Stimulated activated effector memory CD8-positive, alpha-beta T cell treated with anti-CD3 and anti-CD28 coated beads, Interleukin-12 subunit alpha, Interleukin-12 subunit beta, amount 100 ng/mL, for 72 hours (primary cell): ENCODE measurements at regions not wholly inside any gene's neighbourhood (a gene's known extent, or its start where the extent isn't known, plus 50 kb on each side); places are given as distances from the start of the nearest gene placed in this dataset.

Experiments
- ATAC-seq: fragments of 150-1000 bp; cut with Tn5 transposase; 2 replicates; pipeline ENCODE4 v1.10.0; 2021
- DNase-seq, 2 donors: peaks; one replicate each; pipeline ENCODE4 v3.0.0; 2021 to 2022; ENCODE audit warnings: low spot score in 2 of 2
- H3K27ac Mint-ChIP-seq: one replicate; pipeline ENCODE4 v1.8.0; 2022; ENCODE audit warnings: mild to moderate bottlenecking, mixed read lengths
- H3K36me3 Mint-ChIP-seq: one replicate; pipeline ENCODE4 v1.8.0; 2022; ENCODE audit warnings: mild to moderate bottlenecking, mixed read lengths
- H3K4me1 Mint-ChIP-seq: one replicate; pipeline ENCODE4 v1.8.0; 2022; ENCODE audit warnings: mixed read lengths
- H3K4me3 Mint-ChIP-seq: one replicate; pipeline ENCODE4 v1.8.0; 2022; ENCODE audit warnings: mild to moderate bottlenecking, mixed read lengths
- H3K9me3 Mint-ChIP-seq: one replicate; pipeline ENCODE4 v1.8.0; 2022; ENCODE audit warnings: mixed read lengths

DNA sequence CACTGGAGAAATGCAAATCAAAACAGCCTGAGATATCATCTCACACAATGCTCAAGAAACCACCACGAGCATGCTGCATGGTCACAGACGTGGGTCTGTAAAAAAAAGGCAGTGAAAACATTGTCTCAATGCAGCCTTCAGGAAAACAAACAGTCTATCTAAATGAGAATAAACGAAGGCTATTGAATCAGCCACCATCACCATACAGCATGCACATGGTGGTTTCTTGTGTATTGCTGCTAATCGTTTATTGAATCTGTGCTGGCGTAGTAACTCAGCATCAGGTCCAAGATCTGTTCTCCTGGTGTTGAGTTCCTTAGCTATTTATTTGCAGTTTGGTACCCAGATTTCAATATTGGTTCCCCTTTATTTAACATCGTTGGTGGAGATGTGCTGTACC is 1115.0 kb downstream of the CDH18 start:
- DNase-seq: no peak
- Mint-ChIP-seq H3K36me3 (no peaks in the 10 kb centered on the region), H3K4me1 (no peaks in the 10 kb centered on the region), H3K4me3 (no peak overlapping the region), H3K27ac (no peak overlapping the region), H3K9me3 (no peaks in the 10 kb centered on the region)
- ATAC-seq: no peak

DNA sequence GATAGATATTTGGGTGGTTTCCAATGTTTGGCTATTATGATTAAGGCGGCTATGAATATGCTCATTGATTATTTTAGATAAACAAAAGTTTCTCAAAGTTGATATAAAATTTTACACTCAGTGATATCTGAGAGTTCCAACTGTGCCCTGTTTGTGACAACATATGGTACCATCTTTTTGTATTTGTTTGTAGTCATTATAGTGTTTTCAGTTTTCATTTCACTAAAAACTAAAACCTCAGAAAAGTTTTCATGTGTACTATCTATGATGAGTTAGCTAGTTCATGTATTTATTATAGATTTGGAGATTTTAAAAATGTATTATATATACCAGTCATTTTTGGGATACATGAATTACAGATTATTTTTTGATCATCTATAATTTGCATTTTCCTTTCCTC is 1111.4 kb downstream of the CDH18 start:
- H3K27ac Mint-ChIP-seq: no peak overlapping the region
- H3K4me3 Mint-ChIP-seq: no peak overlapping the region
- DNase-seq: no peak
- no peaks in the 10 kb centered on the region for H3K36me3 Mint-ChIP-seq
- ATAC-seq: no peak
- H3K4me1 Mint-ChIP-seq: no peaks in the 10 kb centered on the region
- H3K9me3 Mint-ChIP-seq: no peaks in the 10 kb centered on the region

DNA sequence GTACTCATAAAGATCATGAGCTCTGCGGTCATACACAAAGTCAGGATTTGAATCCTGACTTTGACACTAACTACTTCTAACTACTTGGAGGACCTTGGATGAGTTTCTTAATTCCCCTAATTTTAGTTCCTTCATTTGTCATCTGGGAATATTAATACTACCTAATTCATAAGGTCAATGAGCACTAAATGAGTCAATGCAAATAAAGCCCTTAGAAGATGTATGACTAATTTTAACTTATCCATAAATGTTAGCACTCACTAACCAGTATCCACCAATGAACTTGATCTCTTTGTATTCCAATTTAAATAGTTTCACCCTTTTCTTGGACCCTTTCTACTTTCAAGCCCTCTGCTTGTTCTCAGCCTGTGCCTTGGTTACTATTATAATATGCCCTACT is 1106.4 kb downstream of the CDH18 start:
- ATAC-seq: no peak
- H3K36me3 Mint-ChIP-seq: no peaks in the 10 kb centered on the region
- no peak overlapping the region for H3K27ac Mint-ChIP-seq
- no peaks in the 10 kb centered on the region for H3K4me1 Mint-ChIP-seq
- no peak for DNase-seq
- H3K4me3 Mint-ChIP-seq: no peak overlapping the region
- peaks cover 5% of the 10 kb centered on the region for H3K9me3 Mint-ChIP-seq

DNA sequence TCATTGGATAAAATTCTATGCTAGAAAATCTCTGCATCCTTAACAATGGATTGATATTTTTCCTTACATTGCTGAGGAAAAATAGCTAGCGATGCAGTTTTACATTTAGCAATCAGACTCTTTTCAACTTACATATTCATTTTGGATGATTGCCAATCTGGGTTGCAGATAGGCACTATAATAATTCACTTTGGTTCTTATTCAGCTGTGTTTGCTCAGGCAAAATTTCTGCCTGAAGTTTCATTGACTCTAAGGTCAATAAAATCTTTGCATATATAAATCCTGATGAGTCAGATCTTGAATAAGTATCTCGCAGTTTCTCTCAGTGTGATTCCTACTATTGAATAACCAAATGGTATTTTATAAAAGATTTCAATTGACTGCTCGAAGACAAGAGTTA is 1105.8 kb downstream of the CDH18 start:
- no peak for DNase-seq
- peaks cover 5% of the 10 kb centered on the region for H3K9me3 Mint-ChIP-seq
- H3K36me3 Mint-ChIP-seq: no peaks in the 10 kb centered on the region
- H3K4me1 Mint-ChIP-seq: no peaks in the 10 kb centered on the region
- no peak for ATAC-seq
- H3K27ac Mint-ChIP-seq: no peak overlapping the region
- H3K4me3 Mint-ChIP-seq: no peak overlapping the region

GRCh38 chr5:18888821-18889220 is 1099.2 kb downstream of the CDH18 start:
- no peaks in the 10 kb centered on the region for H3K36me3 Mint-ChIP-seq
- H3K27ac Mint-ChIP-seq: no peak overlapping the region
- no peak for DNase-seq
- peaks cover 15% of the 10 kb centered on the region for H3K9me3 Mint-ChIP-seq
- ATAC-seq: no peak
- no peak overlapping the region for H3K4me3 Mint-ChIP-seq
- H3K4me1 Mint-ChIP-seq: no peaks in the 10 kb centered on the region

DNA sequence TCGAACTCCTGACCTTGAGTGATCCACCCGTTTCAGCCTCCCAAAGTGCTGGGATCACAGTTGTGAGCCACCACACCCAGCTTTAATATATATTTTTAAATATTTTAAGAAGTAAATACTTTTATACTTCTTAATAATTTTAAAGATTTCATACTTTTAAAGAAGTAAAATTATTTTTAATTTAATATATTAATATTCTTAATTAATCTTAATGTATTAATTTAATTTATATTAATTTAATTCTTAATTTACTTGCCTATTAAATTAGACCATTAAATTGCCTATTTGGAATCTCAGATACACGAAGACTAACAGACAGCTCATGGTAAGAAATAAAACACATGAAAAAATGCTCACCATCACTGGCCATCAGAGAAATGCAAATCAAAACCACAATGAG is 1087.4 kb downstream of the CDH18 start:
- DNase-seq: no peak
- Mint-ChIP-seq H3K36me3 (no peaks in the 10 kb centered on the region), H3K4me3 (no peak overlapping the region), H3K9me3 (peaks cover 7% of the 10 kb centered on the region), H3K4me1 (no peaks in the 10 kb centered on the region), H3K27ac (no peak overlapping the region)
- ATAC-seq: no peak

- Mint-ChIP-seq H3K4me1 (no peaks in the 10 kb centered on the region), H3K9me3 (peaks cover 13% of the 10 kb centered on the region), H3K36me3 (no peaks in the 10 kb centered on the region), H3K27ac (no peak overlapping the region), H3K4me3 (no peak overlapping the region)
- DNase-seq: no peak
- no peak for ATAC-seq
Observed at GRCh38 chr5:18920966-18921365, 1067.0 kb downstream of the CDH18 start.

- H3K9me3 Mint-ChIP-seq: peaks cover 6% of the 10 kb centered on the region
- no peak overlapping the region for H3K27ac Mint-ChIP-seq
- no peaks in the 10 kb centered on the region for H3K36me3 Mint-ChIP-seq
- DNase-seq (no peak), ATAC-seq (no peak)
- no peaks in the 10 kb centered on the region for H3K4me1 Mint-ChIP-seq
- no peak overlapping the region for H3K4me3 Mint-ChIP-seq
Observed at GRCh38 chr5:18932081-18932480, 1055.9 kb downstream of the CDH18 start.

DNA sequence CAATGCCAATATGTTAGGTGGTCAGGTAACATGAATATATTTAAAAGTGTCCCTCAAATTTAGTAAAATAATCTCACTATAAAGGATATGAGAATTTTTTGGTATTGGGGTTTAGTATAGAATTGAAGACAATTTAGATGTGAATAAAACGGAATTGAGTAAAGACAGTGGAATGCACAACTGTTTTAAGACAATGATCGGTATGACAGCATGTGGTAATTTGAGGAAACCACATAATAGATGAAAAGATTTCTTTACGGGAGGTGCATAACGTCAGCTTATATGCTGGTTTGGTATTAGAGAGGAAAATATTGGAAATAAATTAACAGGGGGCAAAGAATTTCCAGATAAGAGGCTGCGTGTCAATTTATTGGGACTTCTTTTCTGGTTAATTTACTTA is 1043.2 kb downstream of the CDH18 start:
- DNase-seq (no peak), ATAC-seq (no peak)
- Mint-ChIP-seq H3K36me3 (no peaks in the 10 kb centered on the region), H3K9me3 (peaks cover 14% of the 10 kb centered on the region), H3K4me1 (no peaks in the 10 kb centered on the region), H3K4me3 (no peak overlapping the region), H3K27ac (no peak overlapping the region)

GRCh38 chr5:18954239-18954638 is 1033.8 kb downstream of the CDH18 start:
- no peak for DNase-seq
- H3K27ac Mint-ChIP-seq: no peak overlapping the region
- H3K36me3 Mint-ChIP-seq: no peaks in the 10 kb centered on the region
- no peak for ATAC-seq
- H3K9me3 Mint-ChIP-seq: peaks cover 7% of the 10 kb centered on the region
- no peak overlapping the region for H3K4me3 Mint-ChIP-seq
- H3K4me1 Mint-ChIP-seq: no peaks in the 10 kb centered on the region

- no peaks in the 10 kb centered on the region for H3K36me3 Mint-ChIP-seq
- no peaks in the 10 kb centered on the region for H3K4me1 Mint-ChIP-seq
- peaks cover 2% of the 10 kb centered on the region for H3K9me3 Mint-ChIP-seq
- H3K4me3 Mint-ChIP-seq: no peak overlapping the region
- DNase-seq (no peak), ATAC-seq (no peak)
- no peak overlapping the region for H3K27ac Mint-ChIP-seq
Observed at GRCh38 chr5:18959535-18959934, 1028.5 kb downstream of the CDH18 start.

DNA sequence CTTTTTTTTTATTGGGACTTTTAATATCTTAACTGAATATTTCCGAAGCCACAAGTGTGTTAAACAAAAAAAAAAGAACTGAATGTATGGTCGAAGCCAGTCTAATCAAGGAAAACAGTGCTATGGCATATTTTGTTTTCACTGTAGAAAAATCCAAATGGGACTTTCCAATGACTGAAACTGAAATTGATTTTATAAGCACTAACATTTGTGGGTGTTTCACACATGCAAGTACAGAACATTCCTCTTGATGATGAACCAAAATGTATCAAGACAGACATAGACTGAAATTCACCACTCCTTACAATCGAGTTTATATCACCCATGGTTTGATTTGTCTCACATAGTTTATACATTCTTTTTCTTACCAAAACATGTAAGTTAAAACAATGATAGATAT is 1026.8 kb downstream of the CDH18 start:
- no peaks in the 10 kb centered on the region for H3K4me1 Mint-ChIP-seq
- no peak overlapping the region for H3K4me3 Mint-ChIP-seq
- H3K36me3 Mint-ChIP-seq: no peaks in the 10 kb centered on the region
- no peak for ATAC-seq
- H3K9me3 Mint-ChIP-seq: peaks cover 6% of the 10 kb centered on the region
- DNase-seq: no peak
- H3K27ac Mint-ChIP-seq: no peak overlapping the region

- DNase-seq: no peak
- Mint-ChIP-seq H3K36me3 (no peaks in the 10 kb centered on the region), H3K9me3 (peaks cover 4% of the 10 kb centered on the region), H3K27ac (no peak overlapping the region), H3K4me1 (no peaks in the 10 kb centered on the region), H3K4me3 (no peak overlapping the region)
- no peak for ATAC-seq
Observed at GRCh38 chr5:18965893-18966292, 1022.1 kb downstream of the CDH18 start.

DNA sequence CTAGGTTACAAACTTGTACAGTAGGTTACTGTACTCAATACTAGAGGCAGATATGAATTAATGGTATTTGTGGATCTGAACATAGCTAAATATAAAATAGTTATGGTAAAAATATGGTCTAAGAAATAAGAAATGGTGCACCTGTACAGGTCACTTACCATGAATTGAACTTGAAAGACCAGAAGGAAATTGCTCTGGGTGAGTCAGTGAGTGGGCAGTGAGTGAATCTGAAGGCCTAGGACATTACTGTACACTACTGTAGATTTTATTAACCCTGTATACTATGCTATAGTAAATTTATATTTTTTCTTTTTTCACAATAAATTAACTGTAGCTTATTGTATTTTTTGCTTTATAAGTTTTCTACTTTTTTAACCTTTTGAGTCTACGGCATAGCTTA is 1020.4 kb downstream of the CDH18 start:
- ATAC-seq (no peak), DNase-seq (no peak)
- Mint-ChIP-seq H3K9me3 (peaks cover 4% of the 10 kb centered on the region), H3K36me3 (no peaks in the 10 kb centered on the region), H3K4me3 (no peak overlapping the region), H3K27ac (no peak overlapping the region), H3K4me1 (no peaks in the 10 kb centered on the region)

GRCh38 chr5:18968966-18969365 is 1019.0 kb downstream of the CDH18 start:
- ATAC-seq: no peak
- Mint-ChIP-seq H3K27ac (no peak overlapping the region), H3K36me3 (no peaks in the 10 kb centered on the region), H3K4me3 (no peak overlapping the region), H3K9me3 (peaks cover 4% of the 10 kb centered on the region), H3K4me1 (no peaks in the 10 kb centered on the region)
- DNase-seq: no peak

DNA sequence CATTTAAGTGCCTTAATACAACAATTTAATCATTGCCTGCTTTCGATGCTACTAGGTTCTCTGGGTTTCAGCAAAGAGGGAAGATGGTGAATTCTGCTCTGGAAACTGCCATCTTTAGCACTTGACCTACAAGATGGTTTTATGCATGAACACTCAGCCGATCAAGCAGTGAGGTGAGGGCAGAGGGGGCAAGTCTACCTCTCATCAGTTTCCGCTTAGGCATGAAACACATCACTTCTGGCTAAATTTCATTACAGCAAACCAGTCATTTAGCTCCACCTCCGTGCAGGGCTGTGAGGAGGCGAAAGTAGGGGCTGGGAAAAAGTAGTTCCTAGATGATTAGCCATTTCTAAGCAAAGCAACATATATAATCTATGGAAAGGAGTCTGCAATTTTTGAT is 1018.0 kb downstream of the CDH18 start:
- ATAC-seq: no peak
- DNase-seq: no peak
- no peak overlapping the region for H3K4me3 Mint-ChIP-seq
- peaks cover 4% of the 10 kb centered on the region for H3K9me3 Mint-ChIP-seq
- H3K4me1 Mint-ChIP-seq: no peaks in the 10 kb centered on the region
- H3K27ac Mint-ChIP-seq: no peak overlapping the region
- H3K36me3 Mint-ChIP-seq: no peaks in the 10 kb centered on the region

DNA sequence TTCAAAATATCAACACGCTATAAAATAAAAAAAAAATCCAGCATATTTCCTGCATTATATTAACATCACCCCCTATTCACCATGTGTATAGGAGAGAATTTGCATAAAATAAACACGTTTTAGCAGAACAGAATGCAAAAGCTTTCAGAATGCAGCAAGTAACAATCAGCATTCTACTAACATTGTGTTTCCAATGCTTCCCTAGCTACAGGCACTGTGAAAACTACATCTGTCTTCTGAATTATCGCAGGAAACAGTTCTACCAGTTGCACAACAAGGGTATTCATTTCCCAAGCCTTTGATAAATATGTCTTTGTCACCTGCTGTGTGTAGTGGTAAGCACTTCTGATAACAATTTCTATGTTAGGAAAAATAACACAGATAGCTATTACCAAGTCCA is 1015.8 kb downstream of the CDH18 start:
- H3K4me1 Mint-ChIP-seq: no peaks in the 10 kb centered on the region
- no peak overlapping the region for H3K27ac Mint-ChIP-seq
- H3K9me3 Mint-ChIP-seq: peaks cover 3% of the 10 kb centered on the region
- H3K4me3 Mint-ChIP-seq: no peak overlapping the region
- no peaks in the 10 kb centered on the region for H3K36me3 Mint-ChIP-seq
- DNase-seq (no peak), ATAC-seq (no peak)
